PFSK-1 (cell line): ENCODE measurements at regions not wholly inside any gene's neighbourhood (a gene's known extent, or its start where the extent isn't known, plus 50 kb on each side); places are given as distances from the start of the nearest gene placed in this dataset.

Experiments used
- FOXP2 ChIP-seq: optimal IDR thresholded peaks from 2 replicates; pipeline ENCODE3; 2011; ENCODE audit warnings: borderline replicate concordance, control low read depth, inconsistent platforms; ENCODE audit not compliant: insufficient read depth; ENCODE audit errors: extremely low read length, extremely low read depth
- POLR2AphosphoS5 ChIP-seq: IDR thresholded peaks from 2 replicates; pipeline ENCODE4 v1.6.1; 2012; ENCODE audit warnings: low read depth, mild to moderate bottlenecking, control low read depth, low read length, moderate library complexity
- SIN3A ChIP-seq: IDR thresholded peaks from 2 replicates; pipeline ENCODE4 v1.6.1; 2012; ENCODE audit warnings: mild to moderate bottlenecking, low read length, moderate library complexity, borderline replicate concordance; ENCODE audit not compliant: insufficient read depth
- TAF1 ChIP-seq: IDR thresholded peaks from 2 replicates; pipeline ENCODE4 v1.6.1; 2012; ENCODE audit warnings: low read length, control low read depth, borderline replicate concordance; ENCODE audit not compliant: insufficient read depth
- TF ChIP-seq, protein P1 (sequence below), 2 experiments: IDR thresholded peaks; 2 replicates each; pipeline versions ENCODE4 v1.6.1 to v1.8.0; 2011 to 2012; ENCODE audit warnings: low read depth in 2 of 2, low read length in 2 of 2, control low read depth in 1 of 2, inconsistent platforms in 1 of 2, mild to moderate bottlenecking in 1 of 2, moderate library complexity in 1 of 2; ENCODE audit not compliant: insufficient read depth in 1 of 2

DNA sequence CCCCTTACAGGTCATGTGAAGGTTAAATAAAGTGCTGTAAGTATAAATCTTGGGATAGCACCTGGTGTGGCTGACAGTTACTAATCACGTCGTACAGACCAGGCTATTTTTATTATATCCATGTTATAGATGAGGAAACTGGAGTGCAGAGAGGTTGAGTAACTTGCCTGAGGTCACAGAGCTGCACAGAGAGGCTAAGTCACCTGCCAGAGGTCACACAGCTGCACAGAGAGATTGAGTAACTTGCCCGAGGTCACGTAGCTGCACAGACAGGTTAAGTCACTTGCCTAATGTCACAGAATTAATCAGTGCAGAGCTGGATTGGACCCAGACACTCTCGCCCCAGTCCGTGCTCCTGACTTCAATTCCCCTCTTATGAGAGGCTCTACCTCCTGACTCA is 171.5 kb downstream of the NUP210 start:
- TF ChIP-seq SIN3A = no peak
- TF ChIP-seq, protein P1, sequence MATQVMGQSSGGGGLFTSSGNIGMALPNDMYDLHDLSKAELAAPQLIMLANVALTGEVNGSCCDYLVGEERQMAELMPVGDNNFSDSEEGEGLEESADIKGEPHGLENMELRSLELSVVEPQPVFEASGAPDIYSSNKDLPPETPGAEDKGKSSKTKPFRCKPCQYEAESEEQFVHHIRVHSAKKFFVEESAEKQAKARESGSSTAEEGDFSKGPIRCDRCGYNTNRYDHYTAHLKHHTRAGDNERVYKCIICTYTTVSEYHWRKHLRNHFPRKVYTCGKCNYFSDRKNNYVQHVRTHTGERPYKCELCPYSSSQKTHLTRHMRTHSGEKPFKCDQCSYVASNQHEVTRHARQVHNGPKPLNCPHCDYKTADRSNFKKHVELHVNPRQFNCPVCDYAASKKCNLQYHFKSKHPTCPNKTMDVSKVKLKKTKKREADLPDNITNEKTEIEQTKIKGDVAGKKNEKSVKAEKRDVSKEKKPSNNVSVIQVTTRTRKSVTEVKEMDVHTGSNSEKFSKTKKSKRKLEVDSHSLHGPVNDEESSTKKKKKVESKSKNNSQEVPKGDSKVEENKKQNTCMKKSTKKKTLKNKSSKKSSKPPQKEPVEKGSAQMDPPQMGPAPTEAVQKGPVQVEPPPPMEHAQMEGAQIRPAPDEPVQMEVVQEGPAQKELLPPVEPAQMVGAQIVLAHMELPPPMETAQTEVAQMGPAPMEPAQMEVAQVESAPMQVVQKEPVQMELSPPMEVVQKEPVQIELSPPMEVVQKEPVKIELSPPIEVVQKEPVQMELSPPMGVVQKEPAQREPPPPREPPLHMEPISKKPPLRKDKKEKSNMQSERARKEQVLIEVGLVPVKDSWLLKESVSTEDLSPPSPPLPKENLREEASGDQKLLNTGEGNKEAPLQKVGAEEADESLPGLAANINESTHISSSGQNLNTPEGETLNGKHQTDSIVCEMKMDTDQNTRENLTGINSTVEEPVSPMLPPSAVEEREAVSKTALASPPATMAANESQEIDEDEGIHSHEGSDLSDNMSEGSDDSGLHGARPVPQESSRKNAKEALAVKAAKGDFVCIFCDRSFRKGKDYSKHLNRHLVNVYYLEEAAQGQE (IDR thresholded peaks at IDR 0.05; ENCODE audit: insufficient read depth in 1 of 2, low read depth in 2 of 2, low read length in 2 of 2) = no peak
- no peak for TF ChIP-seq FOXP2
- no peak for TF ChIP-seq POLR2AphosphoS5
- TF ChIP-seq TAF1 = no peak

DNA sequence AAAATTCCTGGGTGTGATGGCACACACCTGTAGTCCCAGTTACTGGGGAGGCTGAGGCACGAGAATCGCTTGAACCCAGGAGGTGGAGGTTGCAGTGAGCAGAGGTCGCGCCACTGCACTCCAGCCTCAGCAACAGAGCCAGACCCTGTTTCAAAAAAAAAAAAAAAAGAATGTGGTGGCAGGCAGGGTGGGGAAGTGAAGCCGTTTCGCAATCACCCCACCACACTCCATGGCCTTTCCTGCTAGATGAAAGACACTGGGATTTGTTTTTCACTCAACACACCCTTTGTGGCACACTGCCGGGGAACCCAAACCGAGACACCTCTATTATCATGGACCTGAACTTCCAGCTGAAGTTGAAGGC is 172.4 kb upstream of the IQSEC1 start:
- TF ChIP-seq POLR2AphosphoS5 = no peak
- no peak for TF ChIP-seq FOXP2
- TF ChIP-seq TAF1 = no peak
- TF ChIP-seq SIN3A = no peak
- TF ChIP-seq, protein P1 (IDR thresholded peaks at IDR 0.05; ENCODE audit: insufficient read depth in 1 of 2, low read depth in 2 of 2, low read length in 2 of 2) = no peak

DNA sequence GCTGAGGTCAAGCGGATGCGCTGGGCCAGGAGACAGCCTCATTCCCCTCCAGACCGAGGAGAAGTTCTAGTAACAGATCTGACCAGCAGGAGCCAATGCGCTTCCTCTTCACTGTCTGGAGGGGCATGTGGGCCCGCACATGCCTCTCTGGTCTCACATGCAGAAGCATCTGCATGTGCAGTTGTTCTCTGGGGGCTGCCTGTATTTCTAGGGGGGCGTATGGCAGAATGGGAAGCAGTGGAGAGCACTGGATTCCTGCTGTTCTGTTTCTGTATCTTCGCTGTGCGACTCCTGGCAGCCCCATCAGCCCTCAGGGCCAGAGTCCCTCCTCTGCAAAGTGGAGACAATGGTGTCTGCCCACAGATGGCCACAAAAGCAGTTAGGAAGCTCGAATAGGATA is 170.4 kb upstream of the IQSEC1 start:
- TF ChIP-seq TAF1 = no peak
- TF ChIP-seq FOXP2 = no peak
- TF ChIP-seq POLR2AphosphoS5 = no peak
- TF ChIP-seq, protein P1 (IDR thresholded peaks at IDR 0.05; ENCODE audit: insufficient read depth in 1 of 2, low read depth in 2 of 2, low read length in 2 of 2) = no peak
- no peak for TF ChIP-seq SIN3A

GRCh38 chr3:13242364-13242737 is 169.1 kb upstream of the IQSEC1 start:
- no peak for TF ChIP-seq SIN3A
- TF ChIP-seq, protein P1 (IDR thresholded peaks at IDR 0.05; ENCODE audit: insufficient read depth in 1 of 2, low read depth in 2 of 2, low read length in 2 of 2) = no peak
- TF ChIP-seq TAF1 = no peak
- no peak for TF ChIP-seq POLR2AphosphoS5
- no peak for TF ChIP-seq FOXP2

DNA sequence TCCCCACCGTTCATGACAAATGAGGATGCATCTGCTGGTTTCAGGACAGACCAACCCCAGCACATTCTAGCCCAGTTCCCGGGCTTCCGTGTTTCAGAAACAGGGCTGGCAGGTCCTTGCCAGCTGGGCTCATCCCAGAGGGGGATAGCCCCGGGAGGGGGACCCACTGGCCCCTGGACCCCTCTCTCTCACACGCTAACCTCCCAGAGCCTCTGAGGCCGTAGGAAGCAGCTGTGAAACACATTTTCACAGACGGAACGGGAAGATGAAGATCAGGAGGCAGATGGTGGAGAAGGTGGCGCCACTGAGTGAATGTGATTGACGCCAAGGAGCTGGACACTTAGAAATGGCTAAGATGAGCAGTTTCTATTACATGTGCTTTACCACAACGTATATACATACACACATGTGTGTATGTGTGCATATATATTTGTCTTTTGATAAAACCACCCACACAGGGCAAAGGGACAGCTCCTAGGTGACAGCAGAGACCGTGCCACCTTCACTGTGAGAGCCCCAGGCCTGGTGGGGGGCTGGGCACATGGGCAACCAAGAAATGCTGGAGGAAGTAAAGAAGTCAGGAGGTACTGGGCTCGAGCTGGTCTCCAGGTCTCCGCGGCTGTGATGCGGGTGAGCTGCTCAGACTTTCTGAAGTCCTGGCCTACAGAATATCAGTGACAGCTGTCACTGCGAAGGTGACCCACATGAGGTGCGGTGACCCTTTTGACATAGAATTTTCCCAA is 168.6 kb upstream of the IQSEC1 start:
- TF ChIP-seq POLR2AphosphoS5 = no peak
- no peak for TF ChIP-seq TAF1
- no peak for TF ChIP-seq SIN3A
- TF ChIP-seq FOXP2 = no peak
- TF ChIP-seq, protein P1 (IDR thresholded peaks at IDR 0.05; ENCODE audit: insufficient read depth in 1 of 2, low read depth in 2 of 2, low read length in 2 of 2) = no peak
